SK-N-SH (cell line): ENCODE measurements at regions not wholly inside any gene's neighbourhood (a gene's known extent, or its start where the extent isn't known, plus 50 kb on each side); places are given as distances from the start of the nearest gene placed in this dataset.

Experiments
- CTCF ChIP-seq: fragments of 200-600 bp; sonication (generic); IDR thresholded peaks from 2 replicates; pipeline ENCODE4 v1.6.1; 2017; ENCODE audit warnings: antibody characterized with exemption, mild to moderate bottlenecking, moderate library complexity
- JUND ChIP-seq: IDR thresholded peaks from 2 replicates; pipeline ENCODE4 v1.4.0; 2012
- MAX ChIP-seq: IDR thresholded peaks from 2 replicates; pipeline ENCODE4 v1.4.0; 2012; ENCODE audit warnings: low read depth
- POLR2AphosphoS5 ChIP-seq: IDR thresholded peaks from 2 replicates; pipeline ENCODE4 v1.6.1; 2012; ENCODE audit warnings: low read depth, low read length

- TF ChIP-seq CTCF (no peak), POLR2AphosphoS5 (no peak), JUND (no peak), MAX (no peak)
These were observed 490.9 kb downstream of the SOX6 start for GRCh38 chr11:15865212-15865987.
